ENCODE measurements at regions not wholly inside any gene's neighbourhood (a gene's known extent, or its start where the extent isn't known, plus 50 kb on each side); places are given as distances from the start of the nearest gene placed in this dataset.
"Not testable (repeated sequence)": the region's sequence is repeated elsewhere in the genome, so short reads cannot be mapped to it uniquely, and the experiment has no call there.

- BruUV-seq (replicated peaks) = not testable (repeated sequence)
Measured at GRCh38 chr19:34859823-34860736, 66.6 kb upstream of the ZNF30 start.

GRCh38 chr19:34859325-34859724 lies 67.4 kb upstream of the ZNF30 start:
- H3K36me3 ChIP-seq (ENCODE audit: control insufficient read depth in 2 of 2, insufficient read depth in 2 of 2, low read length in 1 of 2); intact Hi-C loops (cut with micrococcal nuclease; ENCODE audit: unreplicated experiment); H3K27me3 ChIP-seq (replicated peaks in 1 of 2; ENCODE audit: control insufficient read depth in 2 of 2, insufficient read depth in 2 of 2, low read length in 1 of 2); H3K4me1 ChIP-seq (ENCODE audit: control insufficient read depth, insufficient read depth, low read length); H3K4me3 ChIP-seq; H2AFZ ChIP-seq (ENCODE audit: control insufficient read depth, low read depth, low read length); DNase-seq (ENCODE audit: low read depth, low spot score); RAD21 ChIA-PET (ENCODE audit: unreplicated experiment); H3K9me3 ChIP-seq (replicated peaks; ENCODE audit: control insufficient read depth, insufficient read depth, low read length); H3K9ac ChIP-seq (ENCODE audit: control insufficient read depth, insufficient read depth, low read length); POLR2A ChIA-PET; H3K4me2 ChIP-seq (ENCODE audit: control insufficient read depth, insufficient read depth); CTCF ChIA-PET; H3K27ac ChIP-seq (ENCODE audit: control insufficient read depth, insufficient read depth); BruUV-seq (replicated peaks); H3K79me2 ChIP-seq (ENCODE audit: control insufficient read depth, insufficient read depth, low read length); ATAC-seq; H4K20me1 ChIP-seq (ENCODE audit: control insufficient read depth, insufficient read depth); in situ Hi-C loops (cut with MboI); SMC1A ChIA-PET (ENCODE audit: uncharacterized antibody, unreplicated experiment); FAIRE-seq: not testable (repeated sequence)
- 26% methylated on average over 2 of the region's 2 CpGs for WGBS (ENCODE audit: insufficient coverage, insufficient replicate concordance, low lambda C conversion rate, missing lambda C conversion rate)

More at GRCh38 chr19:34859823-34860736, 66.6 kb upstream of the ZNF30 start:
- H3K4me3 ChIP-seq; SMC1A ChIA-PET (ENCODE audit: uncharacterized antibody, unreplicated experiment); POLR2A ChIA-PET; H2AFZ ChIP-seq (ENCODE audit: control insufficient read depth, low read depth, low read length); intact Hi-C loops (cut with micrococcal nuclease; ENCODE audit: unreplicated experiment); H3K27ac ChIP-seq (ENCODE audit: control insufficient read depth, insufficient read depth); H3K4me2 ChIP-seq (ENCODE audit: control insufficient read depth, insufficient read depth); H3K27me3 ChIP-seq (replicated peaks in 1 of 2; ENCODE audit: control insufficient read depth in 2 of 2, insufficient read depth in 2 of 2, low read length in 1 of 2); DNase-seq (ENCODE audit: low read depth, low spot score); ATAC-seq; H3K9ac ChIP-seq (ENCODE audit: control insufficient read depth, insufficient read depth, low read length); H4K20me1 ChIP-seq (ENCODE audit: control insufficient read depth, insufficient read depth); CTCF ChIA-PET; H3K79me2 ChIP-seq (ENCODE audit: control insufficient read depth, insufficient read depth, low read length); H3K4me1 ChIP-seq (ENCODE audit: control insufficient read depth, insufficient read depth, low read length); H3K9me3 ChIP-seq (replicated peaks; ENCODE audit: control insufficient read depth, insufficient read depth, low read length); H3K36me3 ChIP-seq (ENCODE audit: control insufficient read depth in 2 of 2, insufficient read depth in 2 of 2, low read length in 1 of 2); in situ Hi-C loops (cut with MboI); RAD21 ChIA-PET (ENCODE audit: unreplicated experiment); FAIRE-seq: not testable (repeated sequence)
- WGBS (ENCODE audit: insufficient coverage, insufficient replicate concordance, low lambda C conversion rate, missing lambda C conversion rate) = 28% methylated on average over 29 of the region's 34 CpGs

All from GM12878 (cell line).